Neuronal stem cell (in vitro differentiated cells): ENCODE measurements at regions not wholly inside any gene's neighbourhood (a gene's known extent, or its start where the extent isn't known, plus 50 kb on each side); places are given as distances from the start of the nearest gene placed in this dataset.

ENCODE experiments used
- DNase-seq: peaks from one replicate; pipeline ENCODE4 v3.0.0-alpha.2; 2013; ENCODE audit warnings: low spot score
- H2AFZ ChIP-seq: one replicate; pipeline ENCODE4 v1.6.1; 2013; ENCODE audit warnings: mild to moderate bottlenecking, low read length, inconsistent platforms
- H2AK5ac ChIP-seq: 2 replicates; pipeline ENCODE4 v1.6.1; 2013; ENCODE audit warnings: low read depth, mild to moderate bottlenecking, inconsistent platforms, low read length, moderate library complexity, mixed read lengths
- H2BK120ac ChIP-seq: 2 replicates; pipeline ENCODE4 v1.6.1; 2013; ENCODE audit warnings: low read depth, mild to moderate bottlenecking, inconsistent platforms, low read length, moderate library complexity, mixed read lengths
- H2BK12ac ChIP-seq: one replicate; pipeline ENCODE4 v1.6.1; 2013; ENCODE audit warnings: low read length, inconsistent platforms
- H2BK15ac ChIP-seq: 2 replicates; pipeline ENCODE4 v1.6.1; 2013; ENCODE audit warnings: mild to moderate bottlenecking, low read length, inconsistent platforms, mixed read lengths
- H2BK5ac ChIP-seq: one replicate; pipeline ENCODE4 v1.6.1; 2013; ENCODE audit warnings: inconsistent platforms, mild to moderate bottlenecking, low read length, moderate library complexity
- H3K14ac ChIP-seq: one replicate; pipeline ENCODE4 v1.6.1; 2013; ENCODE audit warnings: low read length, inconsistent platforms
- H3K18ac ChIP-seq: 2 replicates; pipeline ENCODE4 v1.6.1; 2013; ENCODE audit warnings: low read length, inconsistent platforms
- H3K23ac ChIP-seq: 2 replicates; pipeline ENCODE4 v1.6.1; 2013; ENCODE audit warnings: low read depth, mild to moderate bottlenecking, mixed read lengths, low read length, inconsistent platforms; ENCODE audit not compliant: poor library complexity
- H3K27ac ChIP-seq: replicated peaks from 3 replicates; pipeline ENCODE4 v1.5.1; 2013; ENCODE audit warnings: low read length, inconsistent platforms
- H3K27me3 ChIP-seq, 3 experiments: 2 replicates each; pipeline ENCODE4 v1.6.1; 2013; ENCODE audit warnings: low read length in 3 of 3, mild to moderate bottlenecking in 2 of 3, inconsistent platforms in 1 of 3, low read depth in 1 of 3, mixed read lengths in 1 of 3, moderate library complexity in 1 of 3; ENCODE audit not compliant: control insufficient read depth in 3 of 3, insufficient read depth in 3 of 3
- H3K36me3 ChIP-seq, 2 donors: replicated peaks in 1 of 2; 2 replicates each; pipeline ENCODE4 v1.6.1; 2013; ENCODE audit warnings: low read length in 2 of 2; ENCODE audit not compliant: control insufficient read depth in 2 of 2, insufficient read depth in 2 of 2
- H3K4ac ChIP-seq: 2 replicates; pipeline ENCODE4 v1.6.1; 2013; ENCODE audit warnings: inconsistent platforms, mild to moderate bottlenecking, low read length, moderate library complexity
- H3K4me1 ChIP-seq, 2 donors: 1 replicate in 1 of 2; 2 replicates in 1 of 2; pipeline ENCODE4 v1.6.1; 2013; ENCODE audit warnings: low read length in 2 of 2, low read depth in 1 of 2; ENCODE audit not compliant: control insufficient read depth in 2 of 2, insufficient read depth in 1 of 2
- H3K4me2 ChIP-seq: one replicate; pipeline ENCODE4 v1.6.1; 2013; ENCODE audit warnings: mild to moderate bottlenecking, low read length, inconsistent platforms; ENCODE audit not compliant: insufficient read depth, poor library complexity, severe bottlenecking
- H3K4me3 ChIP-seq, 2 donors: 2 replicates each; pipeline ENCODE4 v1.5.1; 2013; ENCODE audit warnings: low read length in 2 of 2, mild to moderate bottlenecking in 2 of 2, inconsistent platforms in 1 of 2, moderate library complexity in 1 of 2
- H3K79me1 ChIP-seq: one replicate; pipeline ENCODE4 v1.6.1; 2013; ENCODE audit warnings: low read depth, mild to moderate bottlenecking, inconsistent platforms, low read length, moderate library complexity
- H3K9ac ChIP-seq: one replicate; pipeline ENCODE4 v1.6.1; 2013; ENCODE audit warnings: mild to moderate bottlenecking, low read depth, low read length, inconsistent platforms; ENCODE audit not compliant: poor library complexity
- H3K9me3 ChIP-seq, 2 donors: replicated peaks in 1 of 2; 2 replicates each; pipeline versions ENCODE3 to v1.6.1; 2013; ENCODE audit warnings: low read length in 2 of 2, mild to moderate bottlenecking in 2 of 2, inconsistent platforms in 1 of 2, low read depth in 1 of 2, mixed read lengths in 1 of 2, moderate library complexity in 1 of 2; ENCODE audit not compliant: control insufficient read depth in 2 of 2, insufficient read depth in 1 of 2
- H4K8ac ChIP-seq: one replicate; pipeline ENCODE4 v1.6.1; 2013; ENCODE audit warnings: low read depth, mild to moderate bottlenecking, inconsistent platforms, low read length, moderate library complexity
- H4K91ac ChIP-seq: one replicate; pipeline ENCODE4 v1.6.1; 2013; ENCODE audit warnings: low read length, low read depth, mild to moderate bottlenecking, inconsistent platforms; ENCODE audit not compliant: poor library complexity
- WGBS, 2 donors: extraction: QIAGEN DNeasy Blood & Tissue Kit; methylation state at CpG; one replicate each; pipeline ENCODE4 v1.1.7; 2013; ENCODE audit warnings: missing lambda C conversion rate in 2 of 2, mixed read lengths in 1 of 2; ENCODE audit not compliant: insufficient read length in 2 of 2, insufficient replicate concordance in 1 of 2; ENCODE audit errors: extremely low coverage in 2 of 2; 5-methylcytosine and 5-hydroxymethylcytosine counted together

DNA sequence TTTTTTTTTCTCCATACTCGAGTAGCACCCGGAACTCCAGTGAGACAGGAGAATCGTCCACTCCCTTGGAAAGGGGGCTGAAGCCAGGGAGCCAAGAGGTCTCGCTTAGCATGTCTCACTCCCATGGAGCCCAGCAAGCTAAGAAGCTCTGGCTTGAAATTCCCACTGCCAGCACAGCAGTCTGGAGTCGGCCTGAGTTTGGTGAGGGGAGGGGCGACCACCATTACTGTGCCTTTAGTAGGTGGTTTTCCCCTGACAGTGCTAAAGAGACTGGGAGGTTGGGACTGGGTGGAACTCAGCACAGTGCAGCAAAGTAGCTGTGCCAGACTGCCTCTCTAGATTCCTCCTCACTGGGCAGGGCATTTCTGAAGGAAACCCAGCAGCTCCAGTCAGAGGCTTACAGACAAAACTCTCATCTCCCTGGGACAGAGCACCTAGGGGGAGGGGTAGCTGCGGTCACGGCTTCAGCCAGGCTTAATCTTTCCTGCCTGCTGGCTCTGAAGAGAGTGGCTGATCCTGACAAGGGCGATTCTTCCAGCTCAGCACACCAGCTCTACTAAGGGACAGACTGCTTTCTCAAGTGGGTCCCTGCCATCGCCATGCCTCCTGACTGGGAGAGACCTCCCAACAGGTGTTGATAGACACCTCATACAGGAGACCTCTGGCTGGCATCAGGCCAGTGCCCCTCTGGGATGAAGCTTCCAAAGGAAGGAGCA is 414.5 kb upstream of the ZNF608 start:
- Histone ChIP-seq H3K4me2 (peak overlapping the region; percentile 40), H3K9ac (no peak overlapping the region), H3K4ac (no peak overlapping the region), H3K9me3 (peaks cover 0 to 16% of the 10 kb centered on the region in 2 donors), H2AFZ (peak overlapping the region; percentile 74), H4K91ac (peak overlapping the region; percentile 32), H3K36me3 (no peaks in the 10 kb centered on the region), H3K18ac (peak overlapping the region; percentile 58), H2BK15ac (no peak overlapping the region), H3K79me1 (no peaks in the 10 kb centered on the region), H4K8ac (peak overlapping the region; percentile 17), H3K4me1 (peaks cover 3 to 12% of the 10 kb centered on the region in 2 donors), H2BK12ac (peak overlapping the region; percentile 42), H3K14ac (no peak overlapping the region), H2BK5ac (no peak overlapping the region), H2AK5ac (no peak overlapping the region), H2BK120ac (no peak overlapping the region), H3K4me3 (no peak overlapping the region), H3K27me3 (no peaks in the 10 kb centered on the region), H3K23ac (no peak overlapping the region), H3K27ac (no peak overlapping the region)
- WGBS, 2 donors: no CpG with 5 or more reads among the region's 10 CpGs
- peak; percentile 31 for DNase-seq

DNA sequence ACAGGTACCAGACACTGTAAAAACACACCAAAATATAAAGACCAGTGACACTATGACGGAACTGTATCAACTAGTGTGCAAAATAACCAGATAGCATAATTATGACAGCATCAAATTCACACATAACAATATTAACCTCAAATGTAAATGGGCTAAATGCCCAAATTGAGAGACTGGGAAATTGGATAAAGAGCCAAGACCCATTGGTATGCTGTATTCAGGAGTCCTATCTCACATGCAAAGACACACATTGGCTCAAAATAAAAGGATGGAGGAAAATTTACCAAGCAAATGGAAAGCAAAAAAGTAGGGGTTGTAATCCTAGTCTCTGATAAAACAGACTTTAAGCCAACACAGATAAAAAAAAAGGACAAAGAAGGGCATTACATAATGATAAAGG is 416.3 kb upstream of the ZNF608 start:
- no peak overlapping the region for H3K4me3 ChIP-seq
- H4K8ac ChIP-seq: no peak overlapping the region
- no peak overlapping the region for H3K27ac ChIP-seq
- H3K79me1 ChIP-seq: no peaks in the 10 kb centered on the region
- peaks cover 3 to 12% of the 10 kb centered on the region in 2 donors for H3K4me1 ChIP-seq
- H3K23ac ChIP-seq: no peak overlapping the region
- H2BK15ac ChIP-seq: no peak overlapping the region
- no peaks in the 10 kb centered on the region for H3K36me3 ChIP-seq
- no peak overlapping the region for H3K14ac ChIP-seq
- no peak overlapping the region for H3K18ac ChIP-seq
- no peaks in the 10 kb centered on the region for H3K27me3 ChIP-seq
- WGBS, 2 donors: no CpG with 5 or more reads among the region's 1 CpG
- H2BK120ac ChIP-seq: no peak overlapping the region
- H4K91ac ChIP-seq: no peak overlapping the region
- no peak overlapping the region for H3K4ac ChIP-seq
- no peak overlapping the region for H2AFZ ChIP-seq
- no peak for DNase-seq
- no peak overlapping the region for H2BK5ac ChIP-seq
- H3K4me2 ChIP-seq: no peak overlapping the region
- no peak overlapping the region for H2AK5ac ChIP-seq
- peaks cover 0 to 27% of the 10 kb centered on the region in 2 donors for H3K9me3 ChIP-seq
- no peak overlapping the region for H2BK12ac ChIP-seq
- no peak overlapping the region for H3K9ac ChIP-seq

DNA sequence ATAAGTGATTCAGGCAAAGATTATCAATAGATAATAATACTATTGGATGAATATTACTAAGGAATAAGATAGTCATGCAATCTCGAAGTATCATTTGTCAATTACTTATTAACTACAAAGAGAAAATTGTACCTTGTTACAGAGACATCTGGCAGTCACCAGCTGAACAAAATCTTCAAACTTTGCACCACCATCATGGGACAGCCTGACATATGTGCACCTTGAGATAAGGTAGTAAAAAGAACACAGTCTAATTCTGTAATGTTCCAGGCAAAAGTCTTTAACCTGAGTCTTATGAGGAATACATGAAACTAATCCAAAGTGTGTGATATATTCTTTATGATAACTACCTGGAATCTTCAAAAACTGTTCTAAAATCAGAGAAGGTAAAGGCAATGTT is 423.0 kb upstream of the ZNF608 start:
- no peaks in the 10 kb centered on the region for H3K79me1 ChIP-seq
- H3K23ac ChIP-seq: no peak overlapping the region
- peaks cover 0 to 2% of the 10 kb centered on the region in 2 donors for H3K4me1 ChIP-seq
- H2BK12ac ChIP-seq: no peak overlapping the region
- peaks cover 0 to 15% of the 10 kb centered on the region in 2 donors for H3K9me3 ChIP-seq
- WGBS, 2 donors: no CpG with 5 or more reads among the region's 1 CpG
- no peaks in the 10 kb centered on the region for H3K27me3 ChIP-seq
- H3K36me3 ChIP-seq: no peaks in the 10 kb centered on the region
- H3K4me3 ChIP-seq: no peak overlapping the region
- no peak for DNase-seq
- no peak overlapping the region for H3K18ac ChIP-seq
- H2AFZ ChIP-seq: no peak overlapping the region
- H3K14ac ChIP-seq: no peak overlapping the region
- no peak overlapping the region for H2BK120ac ChIP-seq
- no peak overlapping the region for H3K9ac ChIP-seq
- no peak overlapping the region for H4K8ac ChIP-seq
- no peak overlapping the region for H2BK15ac ChIP-seq
- no peak overlapping the region for H3K27ac ChIP-seq
- H2AK5ac ChIP-seq: no peak overlapping the region
- no peak overlapping the region for H3K4ac ChIP-seq
- H4K91ac ChIP-seq: no peak overlapping the region
- H3K4me2 ChIP-seq: no peak overlapping the region
- H2BK5ac ChIP-seq: no peak overlapping the region

DNA sequence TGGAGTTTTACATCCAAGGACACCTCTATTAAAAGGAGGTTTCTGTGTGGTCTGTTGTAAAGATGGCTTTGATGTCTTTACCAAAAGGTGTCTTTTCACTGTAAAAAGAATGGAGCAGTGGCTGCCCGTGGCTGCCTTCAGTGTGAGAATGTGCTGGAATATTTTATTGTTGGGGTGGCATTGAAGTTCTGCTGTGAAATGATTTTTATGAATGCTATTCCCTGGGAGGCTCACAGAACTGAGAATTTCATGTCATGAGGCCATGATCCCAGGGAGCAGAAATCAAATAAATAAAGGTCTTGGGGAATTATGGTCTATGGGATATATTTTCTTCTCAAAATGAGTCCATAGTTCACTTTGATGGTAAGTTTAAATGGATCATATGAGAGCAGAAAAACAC is 425.2 kb upstream of the ZNF608 start:
- peaks cover 0 to 2% of the 10 kb centered on the region in 2 donors for H3K4me1 ChIP-seq
- no peak overlapping the region for H2AFZ ChIP-seq
- H3K9ac ChIP-seq: no peak overlapping the region
- no peak overlapping the region for H3K23ac ChIP-seq
- H3K4me2 ChIP-seq: no peak overlapping the region
- no peak for DNase-seq
- no peak overlapping the region for H2AK5ac ChIP-seq
- no peak overlapping the region for H2BK12ac ChIP-seq
- no peak overlapping the region for H3K14ac ChIP-seq
- no peak overlapping the region for H3K4me3 ChIP-seq
- no peak overlapping the region for H4K91ac ChIP-seq
- no peaks in the 10 kb centered on the region for H3K36me3 ChIP-seq
- H3K4ac ChIP-seq: no peak overlapping the region
- no peak overlapping the region for H2BK15ac ChIP-seq
- H3K27ac ChIP-seq: no peak overlapping the region
- peaks cover 0 to 8% of the 10 kb centered on the region in 2 donors for H3K9me3 ChIP-seq
- no peak overlapping the region for H2BK120ac ChIP-seq
- no peak overlapping the region for H3K18ac ChIP-seq
- no peaks in the 10 kb centered on the region for H3K27me3 ChIP-seq
- WGBS, 2 donors: no CpG with 5 or more reads among the region's 1 CpG
- no peak overlapping the region for H4K8ac ChIP-seq
- no peak overlapping the region for H2BK5ac ChIP-seq
- no peaks in the 10 kb centered on the region for H3K79me1 ChIP-seq
